SJSA1 (cell line): ENCODE measurements at regions not wholly inside any gene's neighbourhood (a gene's known extent, or its start where the extent isn't known, plus 50 kb on each side); places are given as distances from the start of the nearest gene placed in this dataset.

Experiments used
- DNase-seq, 2 experiments: peaks; one replicate each; pipeline ENCODE4 v3.0.0-alpha.2; 2015 to 2020; ENCODE audit warnings: low spot score in 2 of 2, low read depth in 1 of 2
- H3K27ac ChIP-seq: fragments of 250-450 bp; sonication (Bioruptor Pico); 2 replicates; pipeline ENCODE4 v1.5.1; 2020; ENCODE audit warnings: mild to moderate bottlenecking, moderate library complexity
- H3K27me3 ChIP-seq: fragments of 250-450 bp; sonication (Bioruptor Pico); replicated peaks from 2 replicates; pipeline ENCODE4 v1.5.1; 2020; ENCODE audit warnings: mild to moderate bottlenecking, moderate library complexity
- H3K36me3 ChIP-seq: fragments of 250-450 bp; sonication (Bioruptor Pico); 2 replicates; pipeline ENCODE4 v1.5.1; 2020; ENCODE audit warnings: mild to moderate bottlenecking
- H3K4me1 ChIP-seq: fragments of 250-450 bp; sonication (Bioruptor Pico); replicated peaks from 2 replicates; pipeline ENCODE4 v1.6.1; 2021; ENCODE audit warnings: mild to moderate bottlenecking
- H3K4me3 ChIP-seq: fragments of 250-450 bp; sonication (Bioruptor Pico); 2 replicates; pipeline ENCODE4 v1.5.1; 2020; ENCODE audit warnings: mild to moderate bottlenecking
- H3K9me3 ChIP-seq: fragments of 250-450 bp; sonication (Bioruptor Pico); replicated peaks from 2 replicates; pipeline ENCODE4 v1.5.1; 2020; ENCODE audit warnings: mild to moderate bottlenecking

DNA sequence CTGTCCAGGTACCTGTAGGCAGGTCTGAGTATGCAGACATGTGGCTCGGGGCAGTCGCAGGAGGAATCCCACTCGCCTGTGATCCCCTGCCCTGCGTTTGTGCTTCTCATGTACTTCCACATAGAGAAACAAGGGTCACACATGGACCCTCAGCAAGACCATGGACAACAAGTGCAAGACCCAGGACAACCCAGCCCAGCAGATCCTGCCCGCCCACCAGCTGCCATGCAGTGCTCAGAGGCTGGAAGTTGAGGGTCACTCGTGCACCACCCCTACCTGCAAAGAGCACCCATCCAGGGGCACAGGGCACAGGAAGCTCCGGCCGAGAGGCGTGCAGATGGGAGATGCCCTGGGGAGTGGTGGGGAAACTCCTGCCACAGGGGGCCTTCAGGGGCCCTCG, 67.5 kb upstream of the C14orf180 start:
- Histone ChIP-seq H3K4me3 (no peak overlapping the region), H3K27me3 (peaks cover 7% of the 10 kb centered on the region), H3K4me1 (no peaks in the 10 kb centered on the region), H3K36me3 (no peaks in the 10 kb centered on the region), H3K9me3 (no peaks in the 10 kb centered on the region), H3K27ac (no peak overlapping the region)
- DNase-seq: no peak

- Histone ChIP-seq H3K4me1 (no peaks in the 10 kb centered on the region), H3K36me3 (no peaks in the 10 kb centered on the region), H3K4me3 (no peak overlapping the region), H3K27me3 (peaks cover 7% of the 10 kb centered on the region), H3K27ac (no peak overlapping the region), H3K9me3 (no peaks in the 10 kb centered on the region)
- DNase-seq: no peak
Measured at GRCh38 chr14:104512771-104513640, 66.6 kb upstream of the C14orf180 start.

GRCh38 chr14:104513641-104514046, 65.9 kb upstream of the C14orf180 start:
- H3K27me3 ChIP-seq: peaks cover 7% of the 10 kb centered on the region
- DNase-seq: no peak
- no peaks in the 10 kb centered on the region for H3K4me1 ChIP-seq

DNA sequence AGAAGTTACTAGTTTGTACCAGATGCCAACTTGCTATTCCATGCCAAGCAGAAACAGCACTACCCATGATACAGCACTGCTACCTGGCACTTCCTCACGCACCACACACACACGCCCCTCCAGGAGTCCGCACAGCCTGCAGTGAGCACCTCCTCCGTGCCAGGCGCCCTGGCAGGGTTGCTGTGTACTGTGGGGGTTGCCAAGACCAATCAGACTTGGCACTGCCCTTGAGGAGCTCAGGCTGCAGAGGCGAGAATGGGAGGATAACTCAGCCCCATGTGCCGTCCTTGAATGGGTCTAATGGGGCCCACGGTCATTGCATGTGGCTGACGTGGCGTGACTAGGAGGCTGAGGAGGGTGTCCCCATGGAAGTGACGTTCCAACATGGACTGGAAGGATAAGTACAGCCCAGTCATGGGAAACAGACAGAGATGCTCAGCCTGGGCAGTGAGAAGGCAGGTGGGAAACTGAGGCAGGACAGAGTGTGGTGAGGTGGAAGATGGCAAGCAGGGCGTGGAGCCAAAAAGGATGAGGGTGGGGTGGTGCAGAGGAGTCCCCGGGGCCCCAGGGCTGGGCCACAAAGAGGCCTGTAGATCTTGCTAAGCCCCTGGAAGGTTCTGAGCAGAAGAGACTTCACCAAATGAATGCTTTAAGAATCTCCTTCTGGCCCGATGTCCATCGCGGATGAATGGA, 65.3 kb upstream of the C14orf180 start:
- H3K9me3 ChIP-seq: no peaks in the 10 kb centered on the region
- no peak overlapping the region for H3K4me3 ChIP-seq
- H3K27ac ChIP-seq: no peak overlapping the region
- DNase-seq: no peak
- no peaks in the 10 kb centered on the region for H3K36me3 ChIP-seq
- no peaks in the 10 kb centered on the region for H3K4me1 ChIP-seq
- H3K27me3 ChIP-seq: peaks cover 7% of the 10 kb centered on the region

More at GRCh38 chr14:104513641-104514046, 65.9 kb upstream of the C14orf180 start:
- H3K27ac ChIP-seq: no peak overlapping the region
- no peak overlapping the region for H3K4me3 ChIP-seq
- H3K36me3 ChIP-seq: no peaks in the 10 kb centered on the region
- no peaks in the 10 kb centered on the region for H3K9me3 ChIP-seq

- Histone ChIP-seq H3K27me3 (peaks cover 7% of the 10 kb centered on the region), H3K27ac (no peak overlapping the region), H3K9me3 (no peaks in the 10 kb centered on the region), H3K4me1 (no peaks in the 10 kb centered on the region), H3K36me3 (no peaks in the 10 kb centered on the region), H3K4me3 (no peak overlapping the region)
- DNase-seq: no peak
Measured at GRCh38 chr14:104515059-104515810, 64.3 kb upstream of the C14orf180 start.

DNA sequence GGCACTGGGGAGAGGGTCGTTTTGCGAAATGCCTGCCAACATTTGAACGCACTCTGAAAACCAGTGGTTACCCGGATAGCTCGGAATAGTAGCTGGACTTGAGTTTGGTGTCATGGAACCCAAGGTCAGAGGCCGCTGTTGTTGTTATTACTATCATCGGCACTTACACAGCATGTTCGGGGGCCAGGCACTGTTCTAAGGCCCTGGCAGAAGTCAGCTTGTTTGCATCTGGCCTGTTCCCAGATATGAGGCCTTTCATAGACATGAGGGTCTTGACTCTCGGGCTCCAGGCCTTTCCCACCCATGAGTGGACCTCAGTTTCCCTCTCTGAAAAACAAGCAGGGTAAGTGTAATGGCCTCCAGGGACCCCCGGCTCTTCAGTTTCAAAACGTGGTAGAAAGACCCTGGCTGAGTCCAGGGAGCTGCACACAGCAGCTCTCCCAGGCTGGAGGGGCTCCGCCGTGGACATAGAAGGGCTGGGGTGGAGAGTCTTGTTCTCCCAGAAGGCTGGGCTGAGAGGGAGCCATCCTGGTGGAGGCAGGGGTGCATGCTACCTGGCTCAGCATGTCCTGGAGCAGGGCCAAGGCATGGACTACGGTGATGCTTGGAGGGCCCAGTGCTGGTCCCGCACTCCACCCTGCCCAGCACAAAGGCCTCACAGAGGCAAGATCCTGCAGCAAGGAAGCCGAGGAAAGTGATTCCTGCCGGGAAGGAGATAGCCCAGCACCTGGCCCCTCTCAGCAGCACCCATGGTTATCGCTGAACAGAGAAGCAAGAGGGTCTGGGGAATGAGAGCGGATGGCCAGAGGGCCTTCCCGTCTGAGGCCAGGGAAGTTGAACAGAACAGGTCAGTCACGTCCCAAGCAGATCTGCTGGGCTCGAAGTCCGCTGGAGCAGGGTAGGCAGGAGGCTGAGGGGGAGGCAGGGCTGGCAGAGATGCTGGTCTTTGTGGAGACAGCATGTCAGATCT, 63.5 kb upstream of the C14orf180 start:
- no peaks in the 10 kb centered on the region for H3K4me1 ChIP-seq
- no peak overlapping the region for H3K4me3 ChIP-seq
- no peaks in the 10 kb centered on the region for H3K36me3 ChIP-seq
- H3K27ac ChIP-seq: no peak overlapping the region
- H3K27me3 ChIP-seq: peaks cover 7% of the 10 kb centered on the region
- peak in 1 of 2 experiments; percentile 34 for DNase-seq
- no peaks in the 10 kb centered on the region for H3K9me3 ChIP-seq

DNA sequence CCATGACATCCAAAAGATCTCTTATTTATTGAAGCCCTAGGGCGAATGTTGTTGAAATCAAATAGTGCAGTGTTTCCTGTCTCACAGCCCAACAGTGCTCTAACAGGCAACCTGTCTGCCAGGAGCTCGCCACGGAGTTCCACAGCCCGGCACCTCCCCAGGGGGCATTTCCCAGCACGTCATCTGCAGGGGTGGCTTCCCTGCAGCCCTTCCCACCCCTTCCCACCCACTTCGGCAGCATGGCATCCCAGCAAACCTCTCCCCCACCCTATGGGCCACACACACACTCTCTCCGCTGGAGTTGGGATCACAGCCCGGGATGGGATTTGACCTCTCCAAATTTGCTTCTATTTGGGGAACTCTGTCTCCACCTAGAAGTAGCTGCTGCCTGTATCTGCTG, 62.7 kb upstream of the C14orf180 start:
- Histone ChIP-seq H3K4me1 (no peaks in the 10 kb centered on the region), H3K27me3 (peaks cover 7% of the 10 kb centered on the region), H3K4me3 (no peak overlapping the region), H3K27ac (no peak overlapping the region), H3K36me3 (no peaks in the 10 kb centered on the region), H3K9me3 (no peaks in the 10 kb centered on the region)
- no peak for DNase-seq

DNA sequence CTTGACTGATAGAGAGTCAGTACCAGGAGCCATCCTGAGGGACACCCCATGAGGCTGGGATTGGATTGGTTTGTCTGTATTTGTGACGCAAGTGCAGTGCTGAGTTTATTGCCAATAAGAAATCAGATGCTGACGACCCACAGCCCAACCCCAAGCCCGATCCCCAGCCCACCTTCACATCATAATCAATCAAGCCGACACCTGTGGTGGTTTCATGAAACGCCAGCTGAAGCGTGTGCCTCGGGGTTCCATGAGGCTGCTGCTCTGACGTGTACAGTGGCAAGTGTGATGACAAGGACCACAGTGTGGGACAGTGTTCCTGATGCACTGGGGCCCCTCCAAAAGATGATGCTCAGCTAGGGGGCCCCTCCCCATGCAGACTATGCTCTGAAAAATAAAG, 62.1 kb upstream of the C14orf180 start:
- no peak overlapping the region for H3K4me3 ChIP-seq
- no peak for DNase-seq
- no peak overlapping the region for H3K27ac ChIP-seq
- no peaks in the 10 kb centered on the region for H3K9me3 ChIP-seq
- H3K4me1 ChIP-seq: no peaks in the 10 kb centered on the region
- H3K36me3 ChIP-seq: no peaks in the 10 kb centered on the region
- peaks cover 6% of the 10 kb centered on the region for H3K27me3 ChIP-seq

GRCh38 chr14:104517867-104518266, 61.7 kb upstream of the C14orf180 start:
- no peaks in the 10 kb centered on the region for H3K9me3 ChIP-seq
- H3K4me1 ChIP-seq: no peaks in the 10 kb centered on the region
- no peak overlapping the region for H3K27ac ChIP-seq
- H3K36me3 ChIP-seq: no peaks in the 10 kb centered on the region
- peaks cover 4% of the 10 kb centered on the region; the same call in 1 of the 2 replicates for H3K27me3 ChIP-seq
- H3K4me3 ChIP-seq: no peak overlapping the region
- no peak for DNase-seq

GRCh38 chr14:104518659-104519350, 60.8 kb upstream of the C14orf180 start:
- peak in 1 of 2 experiments; percentile 25 for DNase-seq
- Histone ChIP-seq H3K4me1 (no peaks in the 10 kb centered on the region), H3K9me3 (no peaks in the 10 kb centered on the region), H3K27ac (no peak overlapping the region), H3K36me3 (no peaks in the 10 kb centered on the region), H3K27me3 (no peaks in the 10 kb centered on the region), H3K4me3 (no peak overlapping the region)

DNA sequence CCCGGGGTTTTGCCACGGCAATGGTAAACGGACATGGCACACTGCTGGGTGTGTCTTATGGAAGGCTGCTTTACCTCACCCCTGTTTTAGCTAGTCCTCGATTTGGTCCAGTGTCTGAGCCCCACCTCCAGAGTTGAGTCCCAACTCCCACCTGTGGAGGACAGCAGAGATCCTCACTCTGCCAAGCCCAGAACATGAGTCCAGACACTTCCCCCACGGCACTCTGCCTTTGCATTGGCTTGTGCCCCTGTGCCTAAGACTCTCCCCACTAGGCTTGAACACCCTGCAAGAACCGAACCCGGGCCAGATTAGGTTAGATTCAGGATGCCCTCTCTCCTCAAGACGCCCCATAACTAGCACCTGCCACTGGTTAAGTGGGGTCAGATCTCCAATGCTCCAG, 59.8 kb upstream of the C14orf180 start:
- no peak overlapping the region for H3K4me3 ChIP-seq
- no peak overlapping the region for H3K27ac ChIP-seq
- no peaks in the 10 kb centered on the region for H3K27me3 ChIP-seq
- H3K4me1 ChIP-seq: no peaks in the 10 kb centered on the region
- peak in 1 of 2 experiments; percentile 30 for DNase-seq
- H3K9me3 ChIP-seq: no peaks in the 10 kb centered on the region; the same call in 1 of the 2 replicates
- H3K36me3 ChIP-seq: no peaks in the 10 kb centered on the region

DNA sequence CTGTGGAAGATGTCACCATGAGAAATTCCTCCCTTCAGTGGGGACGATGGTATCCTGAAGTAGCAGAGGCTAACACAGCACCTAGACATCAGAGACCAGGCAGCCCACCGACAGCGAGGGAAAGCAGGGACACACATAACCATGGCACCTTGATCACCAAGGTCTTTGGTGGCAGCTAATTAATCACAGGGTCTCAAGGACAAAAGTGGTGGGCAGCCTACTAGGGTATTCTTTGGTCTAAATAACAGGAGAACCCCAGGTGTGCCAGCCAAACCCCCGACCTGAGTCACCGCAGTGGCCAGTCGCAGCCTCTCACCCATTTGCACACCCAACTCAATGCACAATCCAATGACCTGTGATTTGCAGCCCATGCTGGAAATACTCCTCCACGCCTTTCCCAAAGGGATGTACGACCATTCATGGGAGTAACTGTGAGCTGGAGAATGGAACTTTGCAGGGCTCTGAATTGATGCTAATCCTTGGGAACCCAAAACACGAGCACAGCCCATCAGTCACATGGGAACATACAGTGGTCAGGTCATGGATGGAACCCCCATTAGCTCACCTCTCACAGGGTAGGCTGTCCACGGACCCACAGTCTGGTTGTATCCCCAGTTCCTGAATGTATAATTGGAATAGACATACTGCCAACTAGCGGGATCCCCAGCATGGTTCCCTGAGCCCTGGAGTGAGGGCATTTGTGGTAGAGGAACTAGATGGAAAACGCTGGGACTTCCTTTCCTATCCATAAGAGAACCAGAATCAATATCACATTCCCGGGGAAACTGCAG, 58.7 kb upstream of the C14orf180 start:
- no peak for DNase-seq
- H3K9me3 ChIP-seq: no peaks in the 10 kb centered on the region; the same call in 1 of the 2 replicates
- no peak overlapping the region for H3K4me3 ChIP-seq
- no peaks in the 10 kb centered on the region for H3K36me3 ChIP-seq
- H3K27ac ChIP-seq: no peak overlapping the region
- H3K27me3 ChIP-seq: no peaks in the 10 kb centered on the region
- no peaks in the 10 kb centered on the region for H3K4me1 ChIP-seq
